Body of pancreas (tissue), 4 donors: ENCODE measurements at regions not wholly inside any gene's neighbourhood (a gene's known extent, or its start where the extent isn't known, plus 50 kb on each side); places are given as distances from the start of the nearest gene placed in this dataset.

Source experiments
- CTCF ChIP-seq, 7 experiments: fragments of 450-650 bp in 4 of 7; fragments of 200-600 bp in 3 of 7; sonication (generic) in 3 of 7; IDR thresholded peaks; one replicate each; pipeline ENCODE4 v1.5.1; 2016 to 2019; ENCODE audit warnings: antibody characterized with exemption in 7 of 7
- POLR2A ChIP-seq, 3 donors: fragments of 450-650 bp; IDR thresholded peaks; one replicate each; pipeline ENCODE4 v1.6.1; 2016; ENCODE audit warnings: antibody characterized with exemption in 3 of 3, mild to moderate bottlenecking in 2 of 3

GRCh38 chr2:5937851-5938565, 245.8 kb downstream of the SOX11 start:
- TF ChIP-seq POLR2A (IDR thresholded peaks at IDR 0.05): no peak
- no peak for TF ChIP-seq CTCF (IDR thresholded peaks at IDR 0.05)
